Muscle of leg (tissue), 3 donors: ENCODE measurements at regions not wholly inside any gene's neighbourhood (a gene's known extent, or its start where the extent isn't known, plus 50 kb on each side); places are given as distances from the start of the nearest gene placed in this dataset.

Experiments
- DNase-seq: peaks from one replicate; pipeline ENCODE4 v3.0.0; 2013
- H3K27ac ChIP-seq: one replicate; pipeline ENCODE4 v1.5.1; 2013; ENCODE audit warnings: mild to moderate bottlenecking, low read length, control low read depth
- H3K27me3 ChIP-seq: one replicate; pipeline ENCODE4 v1.6.1; 2013; ENCODE audit warnings: low read length; ENCODE audit not compliant: control insufficient read depth, insufficient read depth
- H3K36me3 ChIP-seq: one replicate; pipeline ENCODE4 v1.6.1; 2013; ENCODE audit warnings: low read length; ENCODE audit not compliant: control insufficient read depth, insufficient read depth
- H3K4me1 ChIP-seq: one replicate; pipeline ENCODE4 v1.6.1; 2013; ENCODE audit warnings: low read length; ENCODE audit not compliant: control insufficient read depth, insufficient read depth
- H3K4me3 ChIP-seq: one replicate; pipeline ENCODE4 v1.5.1; 2013; ENCODE audit warnings: low read length, control low read depth
- H3K9me3 ChIP-seq: replicated peaks from 2 replicates; pipeline ENCODE4 v1.6.1; 2013; ENCODE audit warnings: low read depth, low read length; ENCODE audit not compliant: control insufficient read depth
- WGBS: methylation state at CpG from one replicate; pipeline ENCODE4 v1.1.5; 2013; ENCODE audit warnings: missing lambda C conversion rate; ENCODE audit not compliant: insufficient coverage; 5-methylcytosine and 5-hydroxymethylcytosine counted together

DNA sequence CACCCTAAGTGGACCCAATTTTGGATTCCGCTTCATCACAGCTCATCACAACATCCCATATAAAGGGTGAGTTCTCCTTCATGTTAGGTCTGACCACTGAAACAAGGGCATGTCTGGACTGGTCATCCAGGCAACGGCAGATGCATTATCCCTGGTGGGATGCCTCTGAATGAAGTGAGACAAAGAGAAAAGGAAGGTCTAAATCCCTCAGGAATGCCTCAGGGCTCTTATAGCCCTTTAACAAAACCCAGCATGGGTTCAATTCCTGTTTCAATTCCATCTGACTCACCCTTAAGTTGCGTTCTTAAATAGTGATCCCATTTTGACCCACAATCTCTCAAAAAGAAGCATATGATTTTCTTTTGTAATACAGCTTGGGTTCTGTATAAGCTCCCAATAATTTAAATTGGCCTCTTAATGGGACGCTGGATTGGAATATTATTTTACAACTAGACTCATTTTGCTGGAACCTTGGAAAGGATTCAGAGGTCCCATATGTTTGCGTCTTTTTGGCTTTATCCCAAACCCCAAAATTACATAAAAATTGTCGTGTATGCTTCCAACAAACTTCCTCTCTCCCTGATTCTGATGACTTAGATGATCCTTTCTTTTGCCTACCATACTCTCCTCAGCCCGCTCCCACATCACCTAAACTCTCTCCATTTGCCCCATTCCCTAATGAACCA is 287.4 kb upstream of the ZP4 start:
- DNase-seq, result peak; percentile 27
- Histone ChIP-seq H3K27me3 (no peaks in the 10 kb centered on the region), H3K36me3 (no peaks in the 10 kb centered on the region), H3K27ac (no peak overlapping the region), H3K9me3 (peaks cover 2% of the 10 kb centered on the region), H3K4me1 (no peaks in the 10 kb centered on the region), H3K4me3 (no peak overlapping the region)
- WGBS, result 31% methylated on average over 3 of the region's 7 CpGs

DNA sequence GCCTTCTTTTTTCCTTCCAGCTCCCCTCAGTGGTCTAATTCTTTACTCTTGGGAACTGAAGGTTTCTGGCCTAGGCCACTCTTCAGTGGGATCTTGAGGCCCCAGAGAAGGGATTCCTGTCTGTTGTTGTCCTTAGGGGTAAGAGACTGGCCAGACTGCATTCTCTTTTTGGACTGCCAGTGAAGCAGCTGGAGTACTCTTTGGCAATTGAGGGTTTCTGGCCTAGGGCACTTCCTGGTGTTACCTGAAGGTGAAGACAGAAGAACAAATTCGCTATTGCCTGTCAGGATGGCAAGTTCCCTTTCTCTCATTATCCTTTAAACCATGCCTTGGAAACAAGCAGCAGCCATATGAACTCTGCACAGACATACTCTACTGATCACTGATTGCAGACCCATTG is 286.6 kb upstream of the ZP4 start:
- Histone ChIP-seq H3K9me3 (peaks cover 2% of the 10 kb centered on the region), H3K27me3 (no peaks in the 10 kb centered on the region), H3K4me3 (no peak overlapping the region), H3K4me1 (no peaks in the 10 kb centered on the region), H3K27ac (no peak overlapping the region), H3K36me3 (no peaks in the 10 kb centered on the region)
- WGBS, result 80% methylated on average over 1 of the region's 1 CpG
- no peak for DNase-seq

DNA sequence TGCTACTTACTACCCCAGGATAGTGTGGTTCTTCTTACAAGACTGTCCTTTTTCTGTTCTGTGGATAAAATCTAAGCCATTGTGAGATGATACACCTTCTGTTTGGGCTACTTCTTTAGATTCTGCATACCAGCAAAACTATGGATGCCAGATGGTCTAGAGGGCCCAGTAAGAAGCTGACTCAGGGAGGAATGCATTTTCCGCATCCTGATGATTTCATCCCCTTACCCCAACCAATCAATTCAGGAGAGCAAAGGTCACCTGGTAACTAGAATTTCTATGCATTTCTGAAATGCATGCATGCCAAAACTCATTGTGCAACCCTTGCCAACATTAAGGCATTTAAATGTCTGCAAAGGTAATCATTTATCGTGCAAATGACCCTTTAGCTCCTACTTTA is 285.7 kb upstream of the ZP4 start:
- H3K36me3 ChIP-seq, result no peaks in the 10 kb centered on the region
- WGBS, result 69% methylated on average over 2 of the region's 2 CpGs
- H3K9me3 ChIP-seq, result no peaks in the 10 kb centered on the region
- no peaks in the 10 kb centered on the region for H3K4me1 ChIP-seq
- H3K27me3 ChIP-seq, result no peaks in the 10 kb centered on the region
- no peak overlapping the region for H3K4me3 ChIP-seq
- no peak overlapping the region for H3K27ac ChIP-seq
- no peak for DNase-seq

DNA sequence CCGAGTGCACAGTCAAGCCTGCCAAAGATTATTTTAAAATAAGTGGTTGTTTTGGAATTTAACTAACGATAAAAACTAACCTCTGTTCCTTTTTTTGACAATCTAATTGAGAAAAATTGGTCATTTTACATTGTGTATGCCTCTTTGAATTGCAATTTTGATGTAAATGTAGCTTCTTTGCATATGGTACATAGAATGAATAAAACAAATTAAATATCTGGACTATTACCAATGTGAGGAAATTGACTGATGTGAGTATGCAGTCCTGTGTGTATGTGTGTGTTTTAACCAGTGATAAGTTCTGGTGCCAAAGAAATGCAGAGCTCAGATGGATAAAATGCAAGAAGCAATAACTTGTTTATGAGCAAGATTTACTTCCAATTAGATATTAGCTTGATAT is 281.3 kb upstream of the ZP4 start:
- Histone ChIP-seq H3K27me3 (no peaks in the 10 kb centered on the region), H3K9me3 (no peaks in the 10 kb centered on the region), H3K36me3 (no peaks in the 10 kb centered on the region), H3K27ac (no peak overlapping the region), H3K4me3 (no peak overlapping the region), H3K4me1 (no peaks in the 10 kb centered on the region)
- DNase-seq, result no peak
- no CpG with 5 or more reads among the region's 2 CpGs for WGBS

DNA sequence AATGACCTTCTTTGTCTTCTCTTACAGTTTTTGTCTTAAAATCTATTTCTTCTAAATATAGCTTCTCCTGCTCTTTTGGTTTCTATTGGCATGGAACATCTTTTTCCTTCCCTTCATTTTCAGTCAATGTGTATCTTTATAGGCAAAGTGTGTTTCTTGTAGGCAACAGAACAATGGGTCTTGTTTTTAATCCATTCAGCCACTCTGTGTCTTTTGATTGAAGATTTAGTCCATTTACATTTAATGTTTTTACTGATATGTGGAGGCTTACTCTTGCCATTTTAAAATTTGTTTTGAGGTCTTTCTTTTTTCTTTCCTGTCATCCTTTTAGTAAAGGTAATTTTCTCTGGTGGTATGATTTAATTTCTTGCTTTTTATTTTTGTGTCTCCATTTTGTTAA is 271.2 kb upstream of the ZP4 start:
- Histone ChIP-seq H3K27me3 (no peaks in the 10 kb centered on the region), H3K27ac (no peak overlapping the region), H3K36me3 (no peaks in the 10 kb centered on the region), H3K9me3 (no peaks in the 10 kb centered on the region), H3K4me1 (no peaks in the 10 kb centered on the region), H3K4me3 (no peak overlapping the region)
- DNase-seq, result no peak

DNA sequence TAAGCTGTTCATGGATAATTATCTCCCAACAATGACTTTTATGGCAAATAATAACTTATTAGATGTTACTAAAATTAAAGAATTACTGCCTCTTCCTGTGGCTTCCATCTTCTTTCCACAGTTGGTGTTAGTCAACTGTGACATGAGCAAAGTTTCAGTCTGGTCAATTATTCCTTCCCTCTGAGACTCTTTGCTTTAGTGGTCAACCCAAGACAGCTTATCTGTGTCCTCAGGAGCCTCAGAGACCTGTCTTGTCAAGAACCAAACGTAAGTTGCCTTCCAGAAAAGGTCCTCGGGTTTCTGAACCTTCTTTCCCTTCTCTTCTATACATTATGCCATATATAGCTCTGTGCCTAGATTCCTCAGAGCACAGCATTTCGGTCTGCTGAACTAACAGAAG is 263.2 kb upstream of the ZP4 start:
- no peaks in the 10 kb centered on the region for H3K4me1 ChIP-seq
- no peaks in the 10 kb centered on the region for H3K36me3 ChIP-seq
- no peak overlapping the region for H3K27ac ChIP-seq
- DNase-seq, result no peak
- no peaks in the 10 kb centered on the region for H3K27me3 ChIP-seq
- H3K4me3 ChIP-seq, result no peak overlapping the region
- 63% methylated on average over 1 of the region's 3 CpGs for WGBS
- no peaks in the 10 kb centered on the region for H3K9me3 ChIP-seq

DNA sequence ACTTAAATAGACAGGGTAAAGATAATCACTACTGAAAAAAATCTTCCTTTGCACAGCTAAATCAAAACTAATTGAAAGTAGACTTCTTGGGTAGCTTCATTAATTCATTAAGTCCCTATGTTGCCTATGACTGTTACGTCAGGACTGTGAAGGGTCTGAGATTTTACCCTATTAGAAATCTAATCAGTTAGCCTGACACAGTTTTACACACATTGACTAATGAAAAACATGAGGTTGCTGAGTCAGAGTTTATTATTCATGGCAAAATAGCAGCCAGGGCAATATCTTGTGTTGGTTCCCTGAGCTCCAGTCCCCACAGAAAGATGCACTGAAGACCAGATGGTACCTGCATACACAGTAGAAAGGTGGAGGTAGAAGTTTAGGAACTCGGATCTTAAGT is 262.5 kb upstream of the ZP4 start:
- H3K27me3 ChIP-seq, result no peaks in the 10 kb centered on the region
- no peak overlapping the region for H3K27ac ChIP-seq
- no peak for DNase-seq
- no CpG with 5 or more reads among the region's 2 CpGs for WGBS
- no peaks in the 10 kb centered on the region for H3K4me1 ChIP-seq
- no peak overlapping the region for H3K4me3 ChIP-seq
- no peaks in the 10 kb centered on the region for H3K9me3 ChIP-seq
- H3K36me3 ChIP-seq, result no peaks in the 10 kb centered on the region

DNA sequence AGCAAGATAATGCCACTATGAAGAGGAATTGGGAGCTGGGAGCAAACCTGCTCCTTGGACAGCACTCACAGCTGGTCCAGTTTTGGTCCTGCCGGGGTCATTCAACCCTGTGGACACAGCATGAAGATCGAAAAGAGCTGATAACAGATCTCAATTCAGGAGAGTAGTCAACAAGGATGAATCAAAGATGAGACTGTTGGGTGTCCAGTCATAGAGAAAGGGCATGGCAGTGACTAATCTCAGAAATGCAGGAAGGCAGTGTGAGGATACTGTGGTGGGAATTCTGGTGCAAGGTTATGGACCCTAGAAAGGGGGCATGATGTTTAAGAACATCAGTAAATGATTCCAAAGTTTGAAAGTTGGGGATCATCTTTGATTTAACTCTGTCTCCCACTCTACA is 261.4 kb upstream of the ZP4 start:
- no peak for DNase-seq
- Histone ChIP-seq H3K27me3 (no peaks in the 10 kb centered on the region), H3K36me3 (no peaks in the 10 kb centered on the region), H3K9me3 (no peaks in the 10 kb centered on the region), H3K4me1 (no peaks in the 10 kb centered on the region), H3K27ac (no peak overlapping the region), H3K4me3 (no peak overlapping the region)
- 88% methylated on average over 2 of the region's 2 CpGs for WGBS

DNA sequence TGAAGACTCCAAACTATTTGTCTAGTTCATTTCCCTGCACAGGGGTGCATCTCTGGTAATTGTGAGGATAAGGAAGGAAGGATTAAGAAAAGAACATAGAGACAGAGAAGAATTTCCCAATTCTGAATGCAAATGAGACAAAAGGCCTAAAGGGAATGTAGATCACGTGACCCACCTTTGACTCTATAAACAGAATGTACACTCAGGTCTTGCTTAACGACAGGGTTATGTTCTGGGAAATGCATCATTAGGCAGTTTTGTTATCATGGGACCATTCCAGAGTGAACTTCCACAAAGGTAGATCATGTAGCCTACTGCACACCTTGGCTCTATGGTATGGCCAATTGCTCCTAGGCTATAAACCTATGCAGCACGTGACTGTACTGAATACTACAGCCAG is 252.3 kb upstream of the ZP4 start:
- Histone ChIP-seq H3K9me3 (no peaks in the 10 kb centered on the region), H3K4me3 (no peak overlapping the region), H3K36me3 (no peaks in the 10 kb centered on the region), H3K4me1 (peaks cover 6% of the 10 kb centered on the region), H3K27me3 (no peaks in the 10 kb centered on the region), H3K27ac (no peak overlapping the region)
- WGBS, result no CpG with 5 or more reads among the region's 3 CpGs
- no peak for DNase-seq

DNA sequence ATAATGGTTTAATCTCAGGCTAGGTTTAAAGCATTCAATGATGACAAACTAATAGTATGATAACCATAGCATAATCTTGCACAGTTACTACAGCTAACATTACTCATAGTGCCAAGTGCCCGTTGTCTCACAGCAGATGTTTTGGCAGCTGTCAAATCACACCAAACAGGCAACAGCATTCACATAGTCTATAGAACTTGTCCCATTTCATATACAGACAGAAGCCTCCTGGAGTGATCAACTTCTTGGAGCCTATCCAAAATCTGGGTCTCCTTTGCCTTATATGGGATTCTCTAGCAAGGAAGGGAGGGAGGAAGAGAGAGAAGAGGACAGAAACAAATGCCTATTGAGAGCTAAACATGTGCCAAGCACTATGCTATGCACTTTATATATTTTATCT is 250.6 kb upstream of the ZP4 start:
- no CpG with 5 or more reads among the region's 1 CpG for WGBS
- DNase-seq, result peak; percentile 47

DNA sequence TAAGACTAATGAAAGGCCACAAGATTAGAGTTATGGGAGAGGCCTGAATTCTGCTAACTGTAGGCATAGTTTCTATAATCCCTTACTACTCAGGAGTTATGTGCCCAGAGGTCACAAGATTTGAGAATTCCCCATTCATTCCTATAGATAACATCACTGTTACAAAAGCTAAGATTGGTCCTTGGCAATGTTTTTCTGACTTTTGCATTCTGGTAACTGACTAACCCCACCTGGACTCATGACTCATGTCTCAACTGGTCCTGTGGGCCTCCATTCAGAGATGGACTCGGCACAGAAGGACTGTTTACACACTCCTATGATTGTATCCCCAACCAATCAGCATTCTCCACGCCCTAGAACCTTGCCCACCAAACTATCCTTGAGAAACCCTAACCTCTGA is 249.0 kb upstream of the ZP4 start:
- H3K27me3 ChIP-seq, result no peaks in the 10 kb centered on the region
- H3K4me3 ChIP-seq, result no peak overlapping the region
- no peak for DNase-seq
- no peaks in the 10 kb centered on the region for H3K36me3 ChIP-seq
- peaks cover 6% of the 10 kb centered on the region for H3K4me1 ChIP-seq
- no peaks in the 10 kb centered on the region for H3K9me3 ChIP-seq
- WGBS, result 25% methylated on average over 2 of the region's 2 CpGs
- no peak overlapping the region for H3K27ac ChIP-seq

More for the DNA sequence above, 250.6 kb upstream of the ZP4 start:
- no peak overlapping the region for H3K27ac ChIP-seq
- no peaks in the 10 kb centered on the region for H3K27me3 ChIP-seq
- no peaks in the 10 kb centered on the region for H3K9me3 ChIP-seq
- no peaks in the 10 kb centered on the region for H3K36me3 ChIP-seq
- H3K4me3 ChIP-seq, result no peak overlapping the region
- peaks cover 6% of the 10 kb centered on the region for H3K4me1 ChIP-seq
